GM18526 (cell line): ENCODE measurements at regions not wholly inside any gene's neighbourhood (a gene's known extent, or its start where the extent isn't known, plus 50 kb on each side); places are given as distances from the start of the nearest gene placed in this dataset.

Experiments
- POLR2A ChIP-seq: IDR thresholded peaks from 3 replicates; pipeline ENCODE4 v1.6.1; 2011; ENCODE audit not compliant: insufficient read length; ENCODE audit errors: extremely low read depth

DNA sequence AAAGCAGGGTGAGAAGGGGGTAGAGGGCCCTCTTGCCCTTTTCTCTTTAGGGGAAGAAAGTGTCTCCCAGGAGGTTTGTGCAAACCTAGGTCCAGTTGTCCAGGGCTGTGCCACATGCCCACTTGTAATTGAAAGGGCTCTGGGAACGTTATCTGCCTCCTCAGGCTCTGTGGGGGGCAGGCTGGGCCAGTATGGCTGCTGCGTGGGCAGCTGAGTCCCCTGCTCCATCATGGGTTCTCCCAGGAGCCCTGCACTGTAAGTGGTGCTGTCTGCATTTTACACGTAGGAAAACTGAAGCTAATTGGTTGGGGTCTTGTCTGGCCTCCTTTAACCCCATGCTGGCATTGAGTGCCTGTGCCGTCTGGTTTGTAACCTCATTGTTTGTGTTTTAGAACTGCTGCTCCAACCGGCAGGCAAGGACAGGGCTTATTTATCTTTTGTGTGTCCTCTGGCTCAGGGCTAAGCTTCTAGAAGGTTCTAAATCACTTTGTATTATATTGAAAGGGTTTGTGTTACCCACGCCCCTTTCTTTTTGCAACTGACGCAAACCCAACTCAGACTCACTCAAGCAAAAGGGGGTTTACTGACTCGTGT lies 117.7 kb upstream of the CIBAR2 start:
- TF ChIP-seq POLR2A = no peak

GRCh38 chr16:85231959-85232358 lies 119.7 kb upstream of the CIBAR2 start:
- no peak for TF ChIP-seq POLR2A

GRCh38 chr16:85232369-85233142 lies 120.3 kb upstream of the CIBAR2 start:
- TF ChIP-seq POLR2A = no peak

GRCh38 chr16:85233516-85233915 lies 121.2 kb upstream of the CIBAR2 start:
- TF ChIP-seq POLR2A = no peak

- TF ChIP-seq POLR2A = no peak
Measured at GRCh38 chr16:85234310-85235204, 122.3 kb upstream of the CIBAR2 start.

- no peak for TF ChIP-seq POLR2A
Measured at GRCh38 chr16:85235991-85236817, 123.9 kb upstream of the CIBAR2 start.

DNA sequence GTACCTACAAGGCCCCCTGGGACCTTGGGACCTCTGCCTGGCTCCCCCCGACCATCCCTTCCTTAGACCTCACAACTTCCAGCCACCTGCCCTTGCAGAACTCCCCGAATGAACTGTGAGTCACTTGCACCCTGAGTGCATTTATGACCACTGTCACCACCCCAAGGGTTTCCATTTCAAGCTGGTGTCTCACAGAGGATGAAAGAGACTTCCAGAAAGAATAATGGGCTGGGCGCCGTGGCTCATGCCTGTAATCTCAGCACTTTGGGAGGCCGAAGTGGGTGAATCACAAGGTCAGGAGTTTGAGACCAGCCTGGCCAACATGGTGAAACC lies 124.5 kb upstream of the CIBAR2 start:
- no peak for TF ChIP-seq POLR2A

GRCh38 chr16:85237817-85238216 lies 125.5 kb upstream of the CIBAR2 start:
- TF ChIP-seq POLR2A = no peak

- no peak for TF ChIP-seq POLR2A
Measured at GRCh38 chr16:85238233-85238647, 126.0 kb upstream of the CIBAR2 start.

- TF ChIP-seq POLR2A = no peak
Measured at GRCh38 chr16:85239239-85239638, 127.0 kb upstream of the CIBAR2 start.

- TF ChIP-seq POLR2A = no peak
Measured at GRCh38 chr16:85239871-85240270, 127.6 kb upstream of the CIBAR2 start.

DNA sequence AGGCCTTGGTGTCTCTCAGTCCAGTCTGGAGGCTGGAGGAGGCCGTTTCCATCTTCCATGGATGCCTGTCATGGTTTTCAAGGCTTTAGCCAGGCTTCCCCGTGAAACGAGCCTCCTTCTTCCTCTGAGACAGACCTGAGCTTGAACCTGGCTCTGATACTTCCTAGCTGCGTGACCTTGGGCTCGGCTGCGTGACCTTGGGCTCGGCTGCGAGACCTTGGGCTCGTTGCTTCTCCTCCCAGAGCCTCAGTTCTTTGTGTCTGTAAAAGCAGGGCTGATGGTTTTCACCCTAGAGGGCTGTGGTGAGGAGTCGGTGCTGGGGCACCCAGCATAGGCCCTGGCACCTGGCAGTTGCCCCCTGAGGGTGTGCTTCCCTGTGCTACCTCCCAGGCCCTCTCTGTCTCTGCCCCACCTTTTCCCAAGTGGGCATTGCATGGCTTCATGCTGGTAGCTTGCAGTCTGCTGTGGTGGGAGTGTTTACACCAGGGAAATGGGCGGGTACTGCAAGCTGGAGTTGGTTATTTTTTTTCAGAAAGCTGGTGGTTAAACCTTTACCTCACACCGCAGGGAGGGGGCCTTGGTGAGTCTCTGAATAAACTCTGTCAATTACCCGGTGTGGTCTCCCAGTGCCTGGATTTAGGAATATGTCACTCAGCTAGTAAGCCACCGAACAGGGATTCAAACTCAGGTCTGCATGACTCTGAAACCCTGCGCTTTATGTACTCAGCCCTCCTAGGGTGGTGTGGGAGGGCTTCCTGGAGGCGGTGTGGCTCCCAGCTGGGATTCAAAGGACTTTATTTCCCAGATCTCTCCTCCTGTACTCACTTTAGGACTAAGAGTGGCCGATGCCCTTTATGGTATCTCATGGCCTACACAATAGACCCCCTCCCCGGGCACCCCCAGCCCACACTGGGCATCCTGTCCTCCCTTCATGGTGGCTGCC lies 129.0 kb upstream of the CIBAR2 start:
- no peak for TF ChIP-seq POLR2A

DNA sequence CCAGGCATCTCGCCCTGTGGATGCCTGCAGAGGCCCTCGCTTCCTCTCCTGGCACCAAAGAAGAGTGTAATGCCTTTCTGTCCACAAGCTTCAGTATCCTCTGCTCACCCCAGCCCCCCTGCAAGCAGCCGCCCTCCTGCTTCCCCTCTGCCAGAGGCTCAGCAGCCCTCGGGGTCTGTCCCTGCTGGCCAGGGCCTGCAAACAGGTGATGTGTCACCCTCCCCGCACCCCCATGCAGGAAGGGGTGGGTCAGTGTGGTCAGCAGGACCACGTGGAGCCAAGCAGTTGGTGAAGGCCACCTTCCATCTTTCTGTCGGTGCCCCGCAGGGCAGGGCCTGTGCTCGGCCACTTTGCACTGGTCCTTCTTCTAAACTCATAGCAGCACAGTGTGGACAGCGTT lies 129.9 kb upstream of the CIBAR2 start:
- TF ChIP-seq POLR2A = no peak

GRCh38 chr16:85243308-85243707 lies 131.0 kb upstream of the CIBAR2 start:
- TF ChIP-seq POLR2A = no peak
